Calu3 (cell line): ENCODE measurements at regions not wholly inside any gene's neighbourhood (a gene's known extent, or its start where the extent isn't known, plus 50 kb on each side); places are given as distances from the start of the nearest gene placed in this dataset.

Experiments used
- BruUV-seq: library from RNA; stranded (reverse); fragments of 400-500 nt; replicated peaks from 2 replicates; lab custom pipeline; 2021; lab: Mats Ljungman, UMichigan
- CTCF ChIA-PET: fragments of 300-600 bp; sonication (Branson Sonifier 250); formaldehyde crosslinking; loops from one replicate; lab custom pipeline; 2022; ENCODE audit warnings: antibody characterized with exemption; lab: Charles Lee
- DNase-seq: peaks from one replicate; pipeline ENCODE4 v3.0.0; 2022
- H3K27ac Mint-ChIP-seq: one replicate; pipeline ENCODE4 v1.8.0; 2022; ENCODE audit warnings: mixed read lengths; ENCODE audit not compliant: unreplicated experiment
- H3K27me3 Mint-ChIP-seq: one replicate; pipeline ENCODE4 v1.8.0; 2022; ENCODE audit warnings: mixed read lengths; ENCODE audit not compliant: unreplicated experiment
- H3K36me3 Mint-ChIP-seq: one replicate; pipeline ENCODE4 v1.8.0; 2022; ENCODE audit warnings: mild to moderate bottlenecking, moderate library complexity, mixed read lengths; ENCODE audit not compliant: insufficient read depth, unreplicated experiment
- H3K4me1 Mint-ChIP-seq: one replicate; pipeline ENCODE4 v1.8.0; 2022; ENCODE audit warnings: mild to moderate bottlenecking, low read depth, mixed read lengths; ENCODE audit not compliant: unreplicated experiment
- H3K4me3 Mint-ChIP-seq: one replicate; pipeline ENCODE4 v1.8.0; 2022; ENCODE audit warnings: mild to moderate bottlenecking, low read depth, moderate library complexity, mixed read lengths; ENCODE audit not compliant: unreplicated experiment
- H3K9me3 Mint-ChIP-seq: one replicate; pipeline ENCODE4 v1.8.0; 2022; ENCODE audit warnings: low read depth, mixed read lengths; ENCODE audit not compliant: unreplicated experiment
- intact Hi-C: fragments of 100-400 bp; cut with micrococcal nuclease; formaldehyde crosslinking; loops from one replicate; pipeline ENCODE4 v1.10.0; 2022; ENCODE audit not compliant: unreplicated experiment
- TF ChIP-seq, protein P1 (sequence below): fragments of 200-600 bp; IDR thresholded peaks from one replicate; pipeline ENCODE4 v1.8.0; 2022; ENCODE audit warnings: antibody characterized with exemption; ENCODE audit not compliant: unreplicated experiment

DNA sequence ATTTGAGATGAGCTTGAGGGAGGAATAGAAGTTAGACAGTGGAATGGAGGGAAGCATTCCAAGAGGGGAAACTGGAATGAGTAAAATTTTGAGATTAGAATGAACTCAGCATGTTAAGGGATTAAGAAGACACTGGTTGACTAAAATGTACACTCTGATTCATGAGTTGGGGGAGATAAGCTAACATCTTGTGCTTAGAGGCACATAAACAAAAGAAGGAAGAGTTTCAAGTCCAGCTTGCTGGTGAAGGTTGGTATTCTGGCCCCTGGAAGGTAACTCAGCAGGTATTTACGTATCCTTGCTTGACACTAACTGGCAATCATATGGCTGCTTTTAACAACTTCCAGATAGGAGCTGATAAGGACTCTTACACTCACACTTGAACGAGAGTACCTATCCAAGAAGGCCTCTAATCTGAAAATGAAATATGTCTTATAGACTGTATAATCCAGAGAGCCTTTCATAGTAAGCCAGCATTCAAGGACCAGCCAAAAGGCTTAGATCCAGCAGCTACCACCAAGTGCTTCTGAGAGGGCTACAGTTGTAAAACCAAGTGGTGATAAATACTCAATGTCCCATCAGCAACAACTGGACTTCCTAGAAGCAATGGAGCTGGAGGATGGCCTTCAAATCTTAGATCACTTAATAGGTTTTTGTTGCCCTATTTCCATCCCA lies 149.7 kb upstream of the SERP2 start:
- Mint-ChIP-seq H3K4me3 (no peak overlapping the region), H3K27me3 (no peaks in the 10 kb centered on the region), H3K27ac (no peak overlapping the region), H3K4me1 (peaks cover 3% of the 10 kb centered on the region), H3K36me3 (peaks cover 3% of the 10 kb centered on the region), H3K9me3 (no peaks in the 10 kb centered on the region)
- TF ChIP-seq, protein P1, sequence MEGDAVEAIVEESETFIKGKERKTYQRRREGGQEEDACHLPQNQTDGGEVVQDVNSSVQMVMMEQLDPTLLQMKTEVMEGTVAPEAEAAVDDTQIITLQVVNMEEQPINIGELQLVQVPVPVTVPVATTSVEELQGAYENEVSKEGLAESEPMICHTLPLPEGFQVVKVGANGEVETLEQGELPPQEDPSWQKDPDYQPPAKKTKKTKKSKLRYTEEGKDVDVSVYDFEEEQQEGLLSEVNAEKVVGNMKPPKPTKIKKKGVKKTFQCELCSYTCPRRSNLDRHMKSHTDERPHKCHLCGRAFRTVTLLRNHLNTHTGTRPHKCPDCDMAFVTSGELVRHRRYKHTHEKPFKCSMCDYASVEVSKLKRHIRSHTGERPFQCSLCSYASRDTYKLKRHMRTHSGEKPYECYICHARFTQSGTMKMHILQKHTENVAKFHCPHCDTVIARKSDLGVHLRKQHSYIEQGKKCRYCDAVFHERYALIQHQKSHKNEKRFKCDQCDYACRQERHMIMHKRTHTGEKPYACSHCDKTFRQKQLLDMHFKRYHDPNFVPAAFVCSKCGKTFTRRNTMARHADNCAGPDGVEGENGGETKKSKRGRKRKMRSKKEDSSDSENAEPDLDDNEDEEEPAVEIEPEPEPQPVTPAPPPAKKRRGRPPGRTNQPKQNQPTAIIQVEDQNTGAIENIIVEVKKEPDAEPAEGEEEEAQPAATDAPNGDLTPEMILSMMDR: no peak
- intact Hi-C loops: no loop called here
- no TSS peak for BruUV-seq
- no peak for DNase-seq
- CTCF ChIA-PET: no interaction called here

DNA sequence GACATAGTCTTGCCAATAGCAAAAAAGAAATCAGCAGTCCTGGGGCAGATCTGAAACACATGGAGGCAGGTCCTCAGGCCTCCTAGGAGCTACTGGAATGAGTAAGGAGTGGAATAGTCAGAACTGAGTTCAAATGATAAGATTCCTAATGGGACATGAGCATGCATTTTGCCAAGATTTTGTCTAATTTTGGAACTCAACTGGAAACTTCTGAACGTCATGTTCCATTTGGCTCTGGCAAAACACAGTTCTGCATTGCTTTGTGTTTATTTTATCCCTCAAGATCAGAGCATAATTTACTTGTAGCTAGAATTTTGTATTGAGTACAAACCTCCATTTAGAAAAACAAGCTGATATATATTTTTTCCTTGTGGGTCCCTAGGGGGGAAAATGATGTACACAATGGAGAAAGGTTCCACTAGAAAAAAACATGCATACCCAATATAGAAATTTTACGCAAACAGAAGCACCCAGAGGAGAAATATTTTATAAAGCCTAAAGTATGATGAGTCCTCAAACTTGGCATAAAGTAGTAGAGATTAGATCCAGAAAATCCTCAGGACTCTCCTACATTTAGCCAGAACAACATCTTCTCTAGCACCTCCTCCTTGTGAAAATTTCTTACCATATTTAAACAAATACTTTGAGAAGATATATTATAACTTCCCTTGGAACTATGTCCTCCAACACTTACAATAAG lies 149.0 kb upstream of the SERP2 start:
- no peaks in the 10 kb centered on the region for H3K4me1 Mint-ChIP-seq
- no TSS peak for BruUV-seq
- H3K27me3 Mint-ChIP-seq: no peaks in the 10 kb centered on the region
- CTCF ChIA-PET: no interaction called here
- intact Hi-C loops: no loop called here
- no peak for DNase-seq
- no peaks in the 10 kb centered on the region for H3K9me3 Mint-ChIP-seq
- no peaks in the 10 kb centered on the region for H3K36me3 Mint-ChIP-seq
- no peak overlapping the region for H3K4me3 Mint-ChIP-seq
- TF ChIP-seq, protein P1: no peak
- no peak overlapping the region for H3K27ac Mint-ChIP-seq

DNA sequence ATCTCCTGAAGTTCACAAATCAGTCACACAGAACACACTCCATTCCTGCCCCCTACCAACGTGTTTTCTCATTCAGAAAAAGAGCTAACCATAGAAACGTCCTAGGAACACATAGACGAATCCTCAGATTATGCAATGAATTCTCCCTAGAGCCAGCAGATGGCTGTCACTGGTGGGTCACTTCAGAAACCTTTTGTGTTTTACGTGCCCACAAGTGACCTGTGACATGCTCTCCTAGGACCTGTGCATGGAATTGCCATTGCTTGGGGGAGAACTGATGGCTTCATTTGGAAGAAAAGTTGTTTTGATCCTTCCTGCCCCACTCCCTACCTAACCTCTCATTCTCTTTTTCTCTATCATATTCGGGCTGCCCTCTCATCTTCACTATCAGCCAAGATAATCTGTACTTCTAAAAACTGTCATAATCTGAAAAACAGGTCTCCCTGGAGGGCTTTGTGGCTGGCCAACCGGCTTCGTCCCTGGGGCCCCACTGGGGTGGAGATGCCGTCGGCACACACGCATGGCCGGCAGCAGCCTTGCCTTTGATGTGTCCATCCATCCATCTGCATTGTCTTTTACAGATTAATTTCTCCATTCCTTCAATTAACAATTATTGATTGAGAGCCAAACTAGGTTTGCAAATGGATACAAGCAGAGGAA lies 144.1 kb upstream of the SERP2 start:
- no peak overlapping the region for H3K27ac Mint-ChIP-seq
- intact Hi-C loops: loop anchor here (5.0 to 10.0 kb wide), 3 partner anchors 83 to 208 kb away; partner anchors contain the start of gene SERP2
- peaks cover 7% of the 10 kb centered on the region for H3K36me3 Mint-ChIP-seq
- H3K4me1 Mint-ChIP-seq: peaks cover 5% of the 10 kb centered on the region
- TF ChIP-seq, protein P1: no peak
- H3K4me3 Mint-ChIP-seq: no peak overlapping the region
- no TSS peak for BruUV-seq
- no peaks in the 10 kb centered on the region for H3K27me3 Mint-ChIP-seq
- CTCF ChIA-PET: no interaction called here
- peaks cover 3% of the 10 kb centered on the region for H3K9me3 Mint-ChIP-seq
- no peak for DNase-seq

DNA sequence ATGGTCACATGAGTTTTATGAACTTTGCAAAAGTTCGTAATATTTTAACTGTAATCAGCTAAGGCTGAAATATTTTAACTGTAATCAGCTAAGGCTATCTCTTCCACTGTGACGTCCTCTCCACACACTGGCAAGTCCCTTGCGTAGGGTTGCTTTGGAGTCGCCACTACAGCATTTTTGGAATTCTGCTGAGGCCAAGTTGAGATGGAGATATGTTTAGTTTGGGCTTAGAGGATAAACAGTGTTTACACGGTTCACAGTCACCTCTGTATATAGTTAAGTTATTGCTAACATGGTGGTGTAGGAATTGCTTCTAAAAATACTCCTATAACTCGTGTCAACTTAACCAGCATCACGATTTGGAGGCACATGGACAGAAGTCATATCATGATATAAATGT lies 143.6 kb upstream of the SERP2 start:
- Mint-ChIP-seq H3K27me3 (no peaks in the 10 kb centered on the region), H3K9me3 (peaks cover 3% of the 10 kb centered on the region), H3K36me3 (peaks cover 7% of the 10 kb centered on the region), H3K4me3 (no peak overlapping the region), H3K27ac (no peak overlapping the region), H3K4me1 (peaks cover 7% of the 10 kb centered on the region)
- intact Hi-C loops: loop anchor here (5.0 to 10.0 kb wide), 3 partner anchors 82 to 207 kb away; partner anchors contain the start of gene SERP2
- BruUV-seq: no TSS peak
- no peak for DNase-seq
- TF ChIP-seq, protein P1: no peak
- CTCF ChIA-PET: no interaction called here
